ENCODE measurements at regions not wholly inside any gene's neighbourhood (a gene's known extent, or its start where the extent isn't known, plus 50 kb on each side); places are given as distances from the start of the nearest gene placed in this dataset.

GRCh38 chr6:45730232-45730631 is 285.4 kb downstream of the CLIC5 start:
- H3K4me3 ChIP-seq: no peak overlapping the region
- intact Hi-C loops (cut with DNase I; ENCODE audit: low total_unique reads): no loop called here
- H3K9me3 ChIP-seq: no peaks in the 10 kb centered on the region
- H3K4me1 ChIP-seq: no peaks in the 10 kb centered on the region
- WGBS, 5 donors: 88 to 100% (median 89%) methylated on average over 1 of the region's 1 CpG
- H3K36me3 ChIP-seq: no peaks in the 10 kb centered on the region
- DNase-seq: no peak
- no peaks in the 10 kb centered on the region for H3K27me3 ChIP-seq (replicated peaks in 1 of 7)
- TF ChIP-seq, protein P1, sequence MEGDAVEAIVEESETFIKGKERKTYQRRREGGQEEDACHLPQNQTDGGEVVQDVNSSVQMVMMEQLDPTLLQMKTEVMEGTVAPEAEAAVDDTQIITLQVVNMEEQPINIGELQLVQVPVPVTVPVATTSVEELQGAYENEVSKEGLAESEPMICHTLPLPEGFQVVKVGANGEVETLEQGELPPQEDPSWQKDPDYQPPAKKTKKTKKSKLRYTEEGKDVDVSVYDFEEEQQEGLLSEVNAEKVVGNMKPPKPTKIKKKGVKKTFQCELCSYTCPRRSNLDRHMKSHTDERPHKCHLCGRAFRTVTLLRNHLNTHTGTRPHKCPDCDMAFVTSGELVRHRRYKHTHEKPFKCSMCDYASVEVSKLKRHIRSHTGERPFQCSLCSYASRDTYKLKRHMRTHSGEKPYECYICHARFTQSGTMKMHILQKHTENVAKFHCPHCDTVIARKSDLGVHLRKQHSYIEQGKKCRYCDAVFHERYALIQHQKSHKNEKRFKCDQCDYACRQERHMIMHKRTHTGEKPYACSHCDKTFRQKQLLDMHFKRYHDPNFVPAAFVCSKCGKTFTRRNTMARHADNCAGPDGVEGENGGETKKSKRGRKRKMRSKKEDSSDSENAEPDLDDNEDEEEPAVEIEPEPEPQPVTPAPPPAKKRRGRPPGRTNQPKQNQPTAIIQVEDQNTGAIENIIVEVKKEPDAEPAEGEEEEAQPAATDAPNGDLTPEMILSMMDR (IDR thresholded peaks at IDR 0.05 in 8 of 11, conservative IDR thresholded peaks at IDR 0.05 in 3 of 11): no peak
- TF ChIP-seq POLR2A (IDR thresholded peaks at IDR 0.05) (no peak), POLR2AphosphoS5 (IDR thresholded peaks at IDR 0.05) (no peak)
- H3K27ac ChIP-seq: no peak overlapping the region

- 70 to 79% (median 75%) methylated on average over 3 of the region's 3 CpGs for WGBS, 5 donors
- no peak overlapping the region for H3K27ac ChIP-seq
- H3K4me3 ChIP-seq: no peak overlapping the region
- H3K27me3 ChIP-seq (replicated peaks in 1 of 7): no peaks in the 10 kb centered on the region
- TF ChIP-seq POLR2AphosphoS5 (IDR thresholded peaks at IDR 0.05) (no peak), POLR2A (IDR thresholded peaks at IDR 0.05) (no peak)
- TF ChIP-seq, protein P1 (IDR thresholded peaks at IDR 0.05 in 8 of 11, conservative IDR thresholded peaks at IDR 0.05 in 3 of 11): no peak
- intact Hi-C loops (cut with DNase I; ENCODE audit: low total_unique reads): no loop called here
- peaks cover 0 to 4% (median 0%) of the 10 kb centered on the region in 8 donors for H3K9me3 ChIP-seq
- peaks cover 0 to 2% (median 0%) of the 10 kb centered on the region in 6 donors for H3K4me1 ChIP-seq
- DNase-seq: no peak
- H3K36me3 ChIP-seq: no peaks in the 10 kb centered on the region
These were observed 287.0 kb downstream of the CLIC5 start for GRCh38 chr6:45728674-45729073.

DNA sequence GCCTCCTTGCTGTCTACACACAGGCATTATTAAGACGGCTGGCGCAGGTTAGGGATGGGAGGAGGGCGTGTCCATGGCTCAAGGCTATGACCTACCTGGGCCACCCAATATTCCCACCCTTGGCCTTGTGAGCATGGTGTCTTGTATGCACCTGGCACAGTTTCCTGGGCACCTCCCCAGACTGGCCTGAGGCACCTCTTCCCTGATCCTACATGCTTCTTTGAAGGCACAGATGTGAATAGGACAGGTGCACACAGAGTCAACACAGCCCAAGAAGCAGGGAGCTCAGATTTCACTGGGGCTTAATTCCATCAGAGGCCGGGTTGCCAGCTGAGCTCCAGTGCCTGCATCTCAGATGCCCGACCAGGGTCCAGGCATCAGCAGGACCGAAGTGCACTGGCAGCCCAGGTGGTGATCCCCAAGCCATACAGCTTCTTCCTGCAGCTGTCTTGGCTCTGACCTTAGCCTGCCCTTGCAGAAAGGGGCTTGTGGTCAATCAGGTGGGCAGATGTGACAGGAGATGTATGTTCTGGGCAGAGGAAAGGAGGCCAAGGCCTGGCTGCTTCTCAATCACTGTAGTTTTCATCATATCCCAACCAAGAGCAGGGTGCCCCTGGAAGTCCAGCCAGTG is 287.7 kb downstream of the CLIC5 start:
- TF ChIP-seq POLR2A (IDR thresholded peaks at IDR 0.05): no peak
- TF ChIP-seq, protein P1 (IDR thresholded peaks at IDR 0.05 in 8 of 11, conservative IDR thresholded peaks at IDR 0.05 in 3 of 11): no peak
- no peak for TF ChIP-seq POLR2AphosphoS5 (IDR thresholded peaks at IDR 0.05)
- Histone ChIP-seq H3K4me3 (no peak overlapping the region), H3K36me3 (no peaks in the 10 kb centered on the region), H3K4me1 (peaks cover 0 to 2% (median 0%) of the 10 kb centered on the region in 6 donors), H3K27me3 (replicated peaks in 1 of 7) (no peaks in the 10 kb centered on the region), H3K9me3 (peaks cover 0 to 11% (median 6%) of the 10 kb centered on the region in 8 donors), H3K27ac (no peak overlapping the region)
- 91 to 93% (median 92%) methylated on average over 6 of the region's 6 CpGs for WGBS, 5 donors
- intact Hi-C loops (cut with DNase I; ENCODE audit: low total_unique reads): no loop called here
- no peak for DNase-seq

DNA sequence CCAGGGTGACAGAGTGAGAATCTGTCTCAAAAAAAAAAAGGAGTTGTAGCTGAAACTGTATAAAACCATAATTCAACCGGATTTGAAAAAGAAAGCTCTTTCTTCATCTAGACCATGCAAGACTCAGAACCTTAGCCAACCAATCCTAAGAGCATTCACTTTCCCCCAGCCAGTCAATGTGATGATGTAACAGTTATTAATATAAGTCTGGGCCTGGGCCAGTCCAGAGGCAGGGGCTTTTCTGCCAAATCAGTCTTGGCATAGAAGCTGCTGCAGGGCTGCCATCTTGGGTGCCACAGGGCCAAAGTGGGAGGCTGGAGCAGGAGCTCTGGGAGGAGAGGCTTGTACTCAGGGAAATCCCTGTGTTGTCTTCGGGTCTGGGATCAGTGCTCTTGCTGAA is 288.4 kb downstream of the CLIC5 start:
- intact Hi-C loops (cut with DNase I; ENCODE audit: low total_unique reads): no loop called here
- no peak for DNase-seq
- Histone ChIP-seq H3K36me3 (no peaks in the 10 kb centered on the region), H3K4me3 (no peak overlapping the region), H3K27ac (no peak overlapping the region), H3K9me3 (peaks cover 0 to 13% (median 6%) of the 10 kb centered on the region in 8 donors), H3K4me1 (peaks cover 0 to 2% (median 0%) of the 10 kb centered on the region in 6 donors), H3K27me3 (replicated peaks in 1 of 7) (no peaks in the 10 kb centered on the region)
- TF ChIP-seq, protein P1 (IDR thresholded peaks at IDR 0.05 in 8 of 11, conservative IDR thresholded peaks at IDR 0.05 in 3 of 11): no peak
- no peak for TF ChIP-seq POLR2A (IDR thresholded peaks at IDR 0.05)
- no peak for TF ChIP-seq POLR2AphosphoS5 (IDR thresholded peaks at IDR 0.05)
- WGBS, 5 donors: 63 to 81% (median 73%) methylated on average over 2 of the region's 2 CpGs
